ENCODE measurements at regions not wholly inside any gene's neighbourhood (a gene's known extent, or its start where the extent isn't known, plus 50 kb on each side); places are given as distances from the start of the nearest gene placed in this dataset.

- H3K36me3 ChIP-seq, result no peaks in the 10 kb centered on the region
- H3K4me3 ChIP-seq, result no peak overlapping the region
- no peak overlapping the region for H3K27ac ChIP-seq
- H3K27me3 ChIP-seq, result no peaks in the 10 kb centered on the region
- no peaks in the 10 kb centered on the region for H3K4me1 ChIP-seq
- DNase-seq (ENCODE audit: extremely low spot score in 2 of 2), result no peak
- intact Hi-C loops (cut with DNase I), result no loop called here
- H3K9me3 ChIP-seq, result no peaks in the 10 kb centered on the region
- TF ChIP-seq POLR2AphosphoS5 (IDR thresholded peaks at IDR 0.05; ENCODE audit: insufficient read depth in 1 of 2, low read depth in 1 of 2) (no peak), POLR2A (IDR thresholded peaks at IDR 0.05) (no peak)
- TF ChIP-seq, protein P1, sequence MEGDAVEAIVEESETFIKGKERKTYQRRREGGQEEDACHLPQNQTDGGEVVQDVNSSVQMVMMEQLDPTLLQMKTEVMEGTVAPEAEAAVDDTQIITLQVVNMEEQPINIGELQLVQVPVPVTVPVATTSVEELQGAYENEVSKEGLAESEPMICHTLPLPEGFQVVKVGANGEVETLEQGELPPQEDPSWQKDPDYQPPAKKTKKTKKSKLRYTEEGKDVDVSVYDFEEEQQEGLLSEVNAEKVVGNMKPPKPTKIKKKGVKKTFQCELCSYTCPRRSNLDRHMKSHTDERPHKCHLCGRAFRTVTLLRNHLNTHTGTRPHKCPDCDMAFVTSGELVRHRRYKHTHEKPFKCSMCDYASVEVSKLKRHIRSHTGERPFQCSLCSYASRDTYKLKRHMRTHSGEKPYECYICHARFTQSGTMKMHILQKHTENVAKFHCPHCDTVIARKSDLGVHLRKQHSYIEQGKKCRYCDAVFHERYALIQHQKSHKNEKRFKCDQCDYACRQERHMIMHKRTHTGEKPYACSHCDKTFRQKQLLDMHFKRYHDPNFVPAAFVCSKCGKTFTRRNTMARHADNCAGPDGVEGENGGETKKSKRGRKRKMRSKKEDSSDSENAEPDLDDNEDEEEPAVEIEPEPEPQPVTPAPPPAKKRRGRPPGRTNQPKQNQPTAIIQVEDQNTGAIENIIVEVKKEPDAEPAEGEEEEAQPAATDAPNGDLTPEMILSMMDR (IDR thresholded peaks at IDR 0.05), result no peak
Observed at GRCh38 chr10:47230482-47230881, 69.5 kb upstream of the GDF10 start.

- no peaks in the 10 kb centered on the region for H3K27me3 ChIP-seq
- no peaks in the 10 kb centered on the region for H3K36me3 ChIP-seq
- H3K27ac ChIP-seq, result no peak overlapping the region
- no peak for TF ChIP-seq POLR2AphosphoS5 (IDR thresholded peaks at IDR 0.05; ENCODE audit: insufficient read depth in 1 of 2, low read depth in 1 of 2)
- TF ChIP-seq POLR2A (IDR thresholded peaks at IDR 0.05), result no peak
- TF ChIP-seq, protein P1 (IDR thresholded peaks at IDR 0.05), result no peak
- H3K4me3 ChIP-seq, result no peak overlapping the region
- H3K4me1 ChIP-seq, result no peaks in the 10 kb centered on the region
- DNase-seq (ENCODE audit: extremely low spot score in 2 of 2), result no peak
- intact Hi-C loops (cut with DNase I), result no loop called here
- H3K9me3 ChIP-seq, result no peaks in the 10 kb centered on the region
Observed at GRCh38 chr10:47230957-47231356, 69.0 kb upstream of the GDF10 start.

GRCh38 chr10:47231414-47231813 is 68.6 kb upstream of the GDF10 start:
- intact Hi-C loops (cut with DNase I), result no loop called here
- Histone ChIP-seq H3K4me3 (no peak overlapping the region), H3K9me3 (no peaks in the 10 kb centered on the region), H3K27me3 (no peaks in the 10 kb centered on the region), H3K36me3 (no peaks in the 10 kb centered on the region), H3K4me1 (no peaks in the 10 kb centered on the region), H3K27ac (no peak overlapping the region)
- DNase-seq (ENCODE audit: extremely low spot score in 2 of 2), result no peak
- TF ChIP-seq POLR2A (IDR thresholded peaks at IDR 0.05), result no peak
- TF ChIP-seq POLR2AphosphoS5 (IDR thresholded peaks at IDR 0.05; ENCODE audit: insufficient read depth in 1 of 2, low read depth in 1 of 2), result no peak
- TF ChIP-seq, protein P1 (IDR thresholded peaks at IDR 0.05), result no peak

GRCh38 chr10:47233631-47234030 is 66.4 kb upstream of the GDF10 start:
- H3K9me3 ChIP-seq, result no peaks in the 10 kb centered on the region
- no peak for DNase-seq (ENCODE audit: extremely low spot score in 2 of 2)
- no peak overlapping the region for H3K4me3 ChIP-seq
- intact Hi-C loops (cut with DNase I), result no loop called here
- TF ChIP-seq POLR2A (IDR thresholded peaks at IDR 0.05) (no peak), POLR2AphosphoS5 (IDR thresholded peaks at IDR 0.05; ENCODE audit: insufficient read depth in 1 of 2, low read depth in 1 of 2) (no peak)
- TF ChIP-seq, protein P1 (IDR thresholded peaks at IDR 0.05), result no peak
- no peaks in the 10 kb centered on the region for H3K4me1 ChIP-seq
- H3K27me3 ChIP-seq, result no peaks in the 10 kb centered on the region
- H3K27ac ChIP-seq, result no peak overlapping the region
- H3K36me3 ChIP-seq, result no peaks in the 10 kb centered on the region

- Histone ChIP-seq H3K4me3 (no peak overlapping the region), H3K27me3 (no peaks in the 10 kb centered on the region), H3K36me3 (no peaks in the 10 kb centered on the region), H3K27ac (no peak overlapping the region), H3K4me1 (no peaks in the 10 kb centered on the region), H3K9me3 (no peaks in the 10 kb centered on the region)
- DNase-seq (ENCODE audit: extremely low spot score in 2 of 2), result no peak
- TF ChIP-seq POLR2A (IDR thresholded peaks at IDR 0.05) (no peak), POLR2AphosphoS5 (IDR thresholded peaks at IDR 0.05; ENCODE audit: insufficient read depth in 1 of 2, low read depth in 1 of 2) (no peak)
- TF ChIP-seq, protein P1 (IDR thresholded peaks at IDR 0.05), result no peak
- intact Hi-C loops (cut with DNase I), result no loop called here
Observed at GRCh38 chr10:47235484-47235883, 64.5 kb upstream of the GDF10 start.

Data from vagina (tissue), 2 donors.